MM.1S (cell line): ENCODE measurements at regions not wholly inside any gene's neighbourhood (a gene's known extent, or its start where the extent isn't known, plus 50 kb on each side); places are given as distances from the start of the nearest gene placed in this dataset.
"Not testable (repeated sequence)": the region's sequence is repeated elsewhere in the genome, so short reads cannot be mapped to it uniquely, and the experiment has no call there.

Source experiments
- DNase-seq: peaks from one replicate; pipeline ENCODE4 v3.0.0-alpha.2; 2015
- H2AFZ ChIP-seq: fragments of 300-600 bp; sonication (generic); 2 replicates; pipeline ENCODE4 v1.6.0; 2016; ENCODE audit warnings: antibody characterized with exemption, low read length
- H3F3A ChIP-seq: fragments of 300-600 bp; sonication (generic); 2 replicates; pipeline ENCODE4 v1.6.1; 2016; ENCODE audit warnings: mild to moderate bottlenecking, antibody characterized with exemption, low read length, moderate library complexity, mixed read lengths; ENCODE audit not compliant: insufficient read depth
- H3K27ac ChIP-seq: fragments of 300-600 bp; sonication (generic); 2 replicates; pipeline ENCODE4 v1.5.1; 2016; ENCODE audit warnings: mild to moderate bottlenecking, low read length
- H3K27me3 ChIP-seq: fragments of 300-600 bp; sonication (generic); replicated peaks from 2 replicates; pipeline ENCODE4 v1.6.0; 2016; ENCODE audit warnings: low read length; ENCODE audit not compliant: insufficient read depth
- H3K36me3 ChIP-seq: fragments of 300-600 bp; sonication (generic); replicated peaks from 2 replicates; pipeline ENCODE4 v1.6.1; 2016; ENCODE audit warnings: mild to moderate bottlenecking, low read length, mixed read lengths; ENCODE audit not compliant: insufficient read depth
- H3K4me1 ChIP-seq: fragments of 300-600 bp; sonication (generic); 2 replicates; pipeline ENCODE4 v1.6.1; 2016; ENCODE audit warnings: low read length, mixed read lengths
- H3K4me2 ChIP-seq: fragments of 300-600 bp; sonication (generic); 2 replicates; pipeline ENCODE4 v1.6.0; 2016; ENCODE audit warnings: low read depth, low read length
- H3K4me3 ChIP-seq: fragments of 300-600 bp; sonication (generic); 2 replicates; pipeline ENCODE4 v1.5.1; 2016; ENCODE audit warnings: low read length, mixed read lengths
- H3K79me2 ChIP-seq: fragments of 300-600 bp; sonication (generic); 2 replicates; pipeline ENCODE4 v1.6.1; 2016; ENCODE audit warnings: mixed run types, low read length, mixed read lengths
- H3K9ac ChIP-seq: fragments of 300-600 bp; sonication (generic); 2 replicates; pipeline ENCODE4 v1.6.1; 2016; ENCODE audit warnings: low read length, mixed read lengths
- H3K9me2 ChIP-seq: fragments of 300-600 bp; sonication (generic); replicated peaks from 2 replicates; pipeline ENCODE4 v1.6.1; 2016; ENCODE audit warnings: mild to moderate bottlenecking, low read length, mixed read lengths; ENCODE audit not compliant: insufficient read depth
- H3K9me3 ChIP-seq: fragments of 300-600 bp; sonication (generic); replicated peaks from 2 replicates; pipeline ENCODE4 v1.6.1; 2016; ENCODE audit warnings: mild to moderate bottlenecking, low read length, mixed read lengths; ENCODE audit not compliant: insufficient read depth
- H4K20me1 ChIP-seq: fragments of 300-600 bp; sonication (generic); 2 replicates; pipeline ENCODE4 v1.6.1; 2016; ENCODE audit warnings: mild to moderate bottlenecking, low read length, moderate library complexity, mixed read lengths; ENCODE audit not compliant: insufficient read depth
- CTCF ChIP-seq: fragments of 300-600 bp; sonication (generic); IDR thresholded peaks from 2 replicates; pipeline ENCODE4 v1.5.1; 2016; ENCODE audit warnings: antibody characterized with exemption, low read length, mixed read lengths
- EZH2 ChIP-seq: fragments of 300-600 bp; sonication (generic); optimal IDR thresholded peaks from 2 replicates; pipeline ENCODE3; 2017; ENCODE audit warnings: low read depth, mild to moderate bottlenecking, antibody characterized with exemption, low read length, mixed read lengths
- EZH2phosphoT487 ChIP-seq: fragments of 300-600 bp; sonication (generic); IDR thresholded peaks from 2 replicates; pipeline ENCODE4 v1.6.1; 2018; ENCODE audit warnings: antibody characterized with exemption, low read length

DNA sequence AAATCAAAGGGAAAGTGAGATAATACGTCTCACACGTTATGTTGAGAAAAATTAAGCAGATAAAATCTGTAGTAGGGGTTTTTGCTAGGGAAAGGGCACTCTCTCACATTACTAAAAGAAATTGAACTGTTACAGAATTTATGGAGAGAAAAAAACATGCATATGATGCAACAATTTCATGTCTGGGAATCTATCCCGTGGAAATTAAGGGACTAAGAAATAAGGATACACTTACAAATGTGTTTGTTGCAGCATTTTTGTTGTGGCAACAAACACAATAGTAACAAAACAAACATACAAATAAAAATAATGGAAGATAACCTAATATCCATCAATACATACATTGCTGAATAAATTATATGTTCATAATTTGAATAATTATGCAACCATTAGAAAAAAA is 96.3 kb upstream of the ZBED5 start:
- Histone ChIP-seq H3K4me2 (no peak overlapping the region), H3F3A (no peaks in the 10 kb centered on the region), H4K20me1 (no peaks in the 10 kb centered on the region), H3K79me2 (no peaks in the 10 kb centered on the region), H3K36me3 (no peaks in the 10 kb centered on the region), H3K9me3 (no peaks in the 10 kb centered on the region), H3K4me1 (no peaks in the 10 kb centered on the region), H2AFZ (no peak overlapping the region), H3K27ac (no peak overlapping the region), H3K27me3 (no peaks in the 10 kb centered on the region), H3K9ac (no peak overlapping the region), H3K4me3 (no peak overlapping the region), H3K9me2 (no peaks in the 10 kb centered on the region)
- TF ChIP-seq EZH2 (no peak), CTCF (no peak), EZH2phosphoT487 (no peak)
- no peak for DNase-seq

DNA sequence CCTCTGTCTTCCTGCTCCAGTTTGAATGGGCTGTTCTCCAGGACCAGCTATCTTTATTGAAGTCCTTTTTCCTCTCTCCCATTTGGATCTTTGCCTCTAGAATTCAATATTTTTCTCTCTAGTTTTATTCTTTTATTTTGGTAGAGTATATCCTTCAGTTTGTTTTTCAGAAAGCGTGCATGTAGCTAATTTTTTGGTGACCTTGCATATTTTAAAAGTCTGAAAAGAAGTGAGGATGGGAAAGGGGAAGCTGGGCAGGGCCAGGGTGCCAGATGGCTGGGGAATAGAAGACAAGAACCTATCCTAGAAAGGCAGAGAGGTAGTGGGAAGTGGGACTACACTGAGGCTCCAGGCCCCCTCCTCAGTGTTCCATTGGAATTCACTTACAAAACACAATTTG is 95.0 kb upstream of the ZBED5 start:
- Histone ChIP-seq H4K20me1 (no peaks in the 10 kb centered on the region), H3F3A (no peaks in the 10 kb centered on the region), H3K4me3 (no peak overlapping the region), H3K79me2 (no peaks in the 10 kb centered on the region), H3K27ac (no peak overlapping the region), H3K9me3 (no peaks in the 10 kb centered on the region), H3K36me3 (no peaks in the 10 kb centered on the region), H3K27me3 (no peaks in the 10 kb centered on the region), H2AFZ (no peak overlapping the region), H3K4me2 (no peak overlapping the region), H3K4me1 (no peaks in the 10 kb centered on the region), H3K9ac (no peak overlapping the region), H3K9me2 (no peaks in the 10 kb centered on the region)
- no peak for DNase-seq
- TF ChIP-seq EZH2phosphoT487 (no peak), EZH2 (no peak)

DNA sequence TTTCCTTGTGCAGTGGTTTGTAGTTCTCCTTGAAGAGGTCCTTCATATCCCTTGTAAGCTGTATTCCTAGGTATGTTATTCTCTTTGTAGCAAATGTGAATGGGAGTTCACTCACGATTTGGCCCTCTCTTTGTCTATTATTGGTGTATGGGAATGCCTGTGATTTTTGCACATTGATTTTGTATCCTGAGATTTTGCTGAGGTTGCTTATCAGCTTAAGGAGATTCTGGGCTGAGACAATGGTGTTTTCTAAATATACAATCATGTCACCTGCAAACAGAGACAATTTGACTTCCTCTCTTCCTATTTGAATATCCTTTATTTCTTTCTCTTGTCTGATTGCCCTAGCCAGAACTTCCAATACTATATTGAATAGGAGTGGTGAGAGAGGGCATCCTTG is 90.1 kb upstream of the ZBED5 start:
- not testable (repeated sequence) for H3K9ac ChIP-seq, H3K36me3 ChIP-seq, H3K9me2 ChIP-seq, H3K4me2 ChIP-seq, H2AFZ ChIP-seq, DNase-seq, H3K4me1 ChIP-seq, H3K4me3 ChIP-seq, H3F3A ChIP-seq, H3K79me2 ChIP-seq, H3K9me3 ChIP-seq, H3K27ac ChIP-seq, H4K20me1 ChIP-seq, H3K27me3 ChIP-seq

DNA sequence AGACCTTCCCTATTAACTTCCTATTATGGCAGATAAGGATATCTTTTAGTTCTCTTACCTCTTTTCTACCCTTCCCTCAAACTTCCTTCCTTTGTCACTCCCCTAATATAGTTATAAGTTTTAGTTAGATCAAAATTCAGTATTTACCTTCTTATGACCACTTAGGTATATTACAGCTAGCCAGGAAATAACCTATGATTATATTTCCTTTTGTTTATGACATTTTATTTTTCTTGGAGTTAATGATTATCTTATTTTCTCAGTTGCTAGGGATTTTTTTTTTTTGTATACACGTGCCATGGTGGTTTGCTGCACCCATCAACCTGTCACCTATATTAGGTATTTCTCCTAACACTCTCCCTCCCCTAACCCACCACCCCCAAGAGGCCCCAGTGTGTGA is 88.2 kb upstream of the ZBED5 start:
- H2AFZ ChIP-seq: no peak overlapping the region
- no peaks in the 10 kb centered on the region for H3K9me3 ChIP-seq
- H3K79me2 ChIP-seq: no peaks in the 10 kb centered on the region
- no peaks in the 10 kb centered on the region for H3K4me1 ChIP-seq
- no peak overlapping the region for H3K4me2 ChIP-seq
- TF ChIP-seq EZH2 (no peak), EZH2phosphoT487 (no peak), CTCF (no peak)
- no peaks in the 10 kb centered on the region for H3K9me2 ChIP-seq
- H3K4me3 ChIP-seq: no peak overlapping the region
- no peaks in the 10 kb centered on the region for H4K20me1 ChIP-seq
- H3K27me3 ChIP-seq: no peaks in the 10 kb centered on the region
- H3K9ac ChIP-seq: no peak overlapping the region
- H3F3A ChIP-seq: no peaks in the 10 kb centered on the region
- no peak overlapping the region for H3K27ac ChIP-seq
- no peak for DNase-seq
- H3K36me3 ChIP-seq: no peaks in the 10 kb centered on the region
